ENCODE measurements at regions not wholly inside any gene's neighbourhood (a gene's known extent, or its start where the extent isn't known, plus 50 kb on each side); places are given as distances from the start of the nearest gene placed in this dataset.
"Not testable (repeated sequence)": the region's sequence is repeated elsewhere in the genome, so short reads cannot be mapped to it uniquely, and the experiment has no call there.

GRCh38 chr14:49946320-49947141 lies 53.6 kb downstream of the ARF6 start:
- DNase-seq = peak; percentile 66

DNA sequence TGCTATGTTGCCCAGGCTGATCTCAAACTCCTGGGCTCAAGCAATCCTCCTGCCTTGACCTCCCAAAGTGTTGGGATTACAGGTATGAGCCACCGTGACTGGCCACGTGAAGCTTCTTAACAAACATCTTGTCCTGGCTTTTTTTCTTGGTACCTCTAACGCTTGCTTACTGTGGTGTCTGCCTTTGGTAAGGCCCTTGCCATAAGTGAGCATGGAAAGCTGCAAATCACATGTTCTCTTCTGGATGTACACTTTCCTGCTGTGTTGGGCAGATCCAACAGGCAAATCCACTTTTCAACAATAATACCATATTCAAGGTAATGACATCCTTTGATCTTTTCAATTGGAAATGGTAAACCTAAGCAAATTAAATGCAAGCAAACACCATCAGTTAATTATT lies 54.6 kb downstream of the ARF6 start:
- DNase-seq = peak; percentile 70

DNA sequence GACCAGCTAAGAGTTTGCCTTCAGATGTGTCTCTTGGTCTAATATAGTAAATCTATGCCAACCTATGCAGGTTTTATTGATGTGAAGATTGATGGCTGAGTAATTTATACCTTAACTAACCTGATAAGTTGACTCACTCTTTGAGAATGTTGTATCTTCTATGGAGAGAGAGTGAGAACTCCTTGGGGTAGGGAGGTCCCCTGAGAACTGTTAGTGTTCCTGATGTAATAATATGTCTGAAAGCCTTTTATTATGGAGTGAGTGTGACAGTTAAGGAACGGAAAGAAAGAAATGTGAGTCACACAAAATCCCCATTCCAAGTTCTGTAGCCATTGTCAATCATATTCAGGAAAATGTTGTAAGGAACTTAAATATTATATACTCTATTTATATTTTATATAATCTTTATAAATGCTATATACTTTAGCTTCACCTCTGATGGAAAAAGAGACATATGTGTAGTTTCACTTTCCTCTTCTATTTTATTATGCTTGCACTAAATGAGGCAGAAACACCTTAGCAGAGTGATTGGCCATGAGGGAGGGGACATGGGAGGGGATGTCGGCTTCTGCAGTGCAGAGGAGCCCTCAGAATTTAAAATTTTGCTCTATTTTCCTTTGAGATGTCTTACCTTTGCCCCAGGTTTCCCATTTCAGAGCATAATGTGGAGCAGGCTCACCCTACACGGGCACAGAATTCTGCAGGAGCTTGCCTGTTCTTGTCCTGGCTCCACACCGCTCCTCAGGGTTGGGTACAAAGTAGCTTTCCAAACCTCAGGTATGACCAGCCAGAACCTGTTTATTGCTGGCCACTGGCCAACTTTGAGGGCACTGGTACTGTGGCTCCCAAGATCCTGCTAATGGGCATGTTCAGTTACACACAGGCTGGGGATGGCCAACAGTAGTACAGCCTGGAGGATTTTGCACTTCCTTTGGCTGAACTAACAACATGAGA lies 57.7 kb downstream of the ARF6 start:
- DNase-seq = no peak

GRCh38 chr14:49951229-49951607 lies 58.3 kb downstream of the ARF6 start:
- DNase-seq = no peak

DNA sequence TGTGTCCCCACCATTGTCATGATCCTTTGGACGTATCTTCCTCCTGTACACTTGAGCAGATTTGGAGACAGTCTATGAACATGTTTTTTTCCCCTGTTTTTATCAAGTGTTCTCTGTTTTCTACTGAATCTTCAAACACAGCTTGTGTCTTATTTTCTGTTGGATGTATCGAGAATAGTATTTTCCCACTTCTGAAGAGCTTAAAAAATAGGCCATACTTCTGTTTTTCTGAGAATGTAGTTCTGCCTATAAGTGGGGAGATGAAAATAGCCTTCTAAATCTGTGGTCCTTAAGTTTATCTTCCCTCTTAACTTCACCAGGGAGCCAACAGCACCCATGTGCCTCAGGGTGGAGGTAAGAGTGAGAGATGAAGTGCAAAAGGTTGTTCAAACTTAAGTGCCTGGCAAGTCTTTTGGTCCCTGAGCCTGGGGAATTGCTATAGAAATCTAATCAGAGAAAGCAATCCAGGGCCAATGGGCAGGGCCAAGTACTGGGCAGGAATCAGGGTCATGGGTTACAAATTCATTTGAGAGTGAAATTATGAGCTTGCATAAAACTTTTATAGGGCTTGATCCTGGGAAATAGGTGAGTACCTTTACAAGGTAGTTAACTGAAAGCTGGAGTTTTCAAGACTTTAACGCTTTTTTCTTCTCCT lies 58.9 kb downstream of the ARF6 start:
- DNase-seq = no peak

DNA sequence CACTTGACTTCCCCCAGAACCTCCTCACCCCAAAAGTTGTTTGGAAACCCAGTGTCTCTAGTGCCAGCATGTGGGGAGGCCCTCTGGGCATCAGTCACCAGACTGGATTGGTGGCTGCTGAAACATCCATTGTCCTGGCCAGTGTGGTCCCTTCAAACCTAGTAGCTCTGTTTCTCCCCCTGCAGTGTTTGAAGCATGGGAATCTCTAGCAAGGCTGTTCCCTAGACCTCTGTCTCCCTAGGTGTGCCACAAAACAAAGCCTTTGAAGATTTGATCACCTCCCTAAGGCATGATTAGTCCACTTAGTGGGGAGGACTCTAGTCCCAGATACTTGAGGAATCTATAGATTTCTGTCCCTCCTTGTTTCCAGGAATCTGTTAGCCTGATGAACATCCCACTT lies 60.3 kb downstream of the ARF6 start:
- no peak for DNase-seq

- DNase-seq = no peak
Observed at GRCh38 chr14:49954171-49954631, 61.3 kb downstream of the ARF6 start.

DNA sequence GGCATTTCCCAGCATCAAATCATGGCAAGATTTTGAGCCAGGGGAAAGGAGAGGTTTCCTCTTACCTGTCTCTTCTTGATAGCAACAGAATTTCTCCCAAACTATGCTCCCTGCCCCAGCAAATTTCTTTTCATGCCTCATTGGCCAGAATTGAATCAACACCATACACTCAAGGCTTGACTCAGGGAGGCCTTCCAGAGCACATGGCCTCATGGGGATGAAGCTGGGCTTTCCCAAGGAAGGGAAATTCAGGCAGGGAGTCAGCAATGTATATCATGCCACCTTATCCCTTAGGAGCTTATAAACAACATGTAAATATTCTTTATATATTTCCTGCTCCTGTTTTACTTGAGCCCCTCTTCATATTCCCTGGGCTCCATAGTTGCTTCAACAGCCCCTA lies 62.1 kb downstream of the ARF6 start:
- DNase-seq = no peak

- DNase-seq = no peak
Observed at GRCh38 chr14:49957089-49957852, 64.4 kb downstream of the ARF6 start.

DNA sequence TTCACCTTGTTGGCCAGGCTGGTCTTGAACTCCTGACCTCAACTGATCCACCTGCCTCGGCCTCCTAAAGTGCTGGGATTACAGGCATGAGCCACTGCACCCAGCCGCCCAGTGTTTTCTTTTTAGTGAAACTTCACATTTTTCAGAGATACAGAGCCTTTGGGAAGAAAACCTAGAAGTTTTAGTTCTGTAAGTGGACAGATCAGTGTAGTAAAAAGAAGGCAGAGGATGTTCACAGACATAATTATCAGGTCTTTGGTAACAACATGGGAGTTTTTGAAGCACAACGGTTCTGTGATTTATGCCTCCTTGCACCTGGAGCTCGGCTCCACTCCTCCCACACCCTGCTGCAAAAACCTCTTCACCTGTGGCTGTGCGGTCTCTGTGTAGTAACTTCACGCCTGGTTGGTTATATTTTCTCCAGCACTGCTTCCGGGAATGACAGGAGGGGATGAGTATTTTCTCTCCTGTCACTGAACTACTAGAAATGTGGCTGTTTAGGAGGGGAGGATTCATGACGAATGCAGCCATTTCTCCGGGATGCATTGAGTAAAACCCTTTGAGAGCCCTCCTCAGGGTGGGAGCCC lies 67.0 kb downstream of the ARF6 start:
- peak; percentile 91 for DNase-seq

GRCh38 chr14:49960453-49960852 lies 67.6 kb downstream of the ARF6 start:
- no peak for DNase-seq

- no peak for DNase-seq
Observed at GRCh38 chr14:49961270-49962222, 68.7 kb downstream of the ARF6 start.

GRCh38 chr14:49962621-49963020 lies 69.7 kb downstream of the ARF6 start:
- no peak for DNase-seq

- not testable (repeated sequence) for DNase-seq
Observed at GRCh38 chr14:49965068-49965651, 72.3 kb downstream of the ARF6 start.

- DNase-seq = no peak
Observed at GRCh38 chr14:49966304-49966809, 73.5 kb downstream of the ARF6 start.

- DNase-seq = no peak
Observed at GRCh38 chr14:49966971-49967630, 74.2 kb downstream of the ARF6 start.

- no peak for DNase-seq
Observed at GRCh38 chr14:49969961-49970360, 77.1 kb downstream of the ARF6 start.

- no peak for DNase-seq
Observed at GRCh38 chr14:49970474-49971147, 77.7 kb downstream of the ARF6 start.

All from NCI-H1417 treated with DMSO at 0.1 percent for 48 hours (cell line).